GF-D8 (cell line): ENCODE measurements at regions not wholly inside any gene's neighbourhood (a gene's known extent, or its start where the extent isn't known, plus 50 kb on each side); places are given as distances from the start of the nearest gene placed in this dataset.
"Not testable (repeated sequence)": the region's sequence is repeated elsewhere in the genome, so short reads cannot be mapped to it uniquely, and the experiment has no call there.

ENCODE experiments used
- DNase-seq: peaks from one replicate; lab custom pipeline; 2025; lab: John Stamatoyannopoulos, UW

GRCh38 chr3:5476403-5476802 lies 288.9 kb downstream of the EDEM1 start:
- DNase-seq, result no peak

DNA sequence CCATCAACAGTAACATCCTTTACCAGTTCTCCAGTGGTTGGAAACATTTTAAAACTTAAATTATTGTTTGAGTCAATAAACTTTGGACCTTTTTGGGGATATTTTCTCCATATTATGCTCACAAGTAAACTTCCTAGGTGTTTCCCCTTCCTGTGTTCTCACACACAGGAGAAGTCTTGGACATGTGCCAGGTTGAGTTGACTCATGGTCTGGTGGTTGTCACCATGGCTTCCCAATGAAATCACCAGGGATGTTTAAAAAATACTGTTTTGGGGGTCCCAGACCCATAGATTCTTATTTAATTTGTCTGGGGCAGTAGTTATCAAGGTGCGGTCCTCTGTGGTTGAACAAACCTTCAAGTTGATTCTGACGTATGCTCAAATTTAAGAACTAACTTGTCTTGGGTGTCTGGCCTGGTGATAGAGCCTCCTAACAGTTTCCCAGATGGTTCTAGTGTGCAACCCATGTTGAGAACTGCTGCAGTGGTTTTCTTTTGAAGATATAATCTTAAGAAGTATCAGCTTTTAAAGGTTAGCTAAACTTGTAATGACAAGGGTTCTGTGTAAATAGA lies 291.8 kb downstream of the EDEM1 start:
- DNase-seq, result no peak

- DNase-seq, result no peak
Measured at GRCh38 chr3:5480190-5480589, 292.7 kb downstream of the EDEM1 start.

GRCh38 chr3:5485427-5485826 lies 297.9 kb downstream of the EDEM1 start:
- DNase-seq, result no peak

DNA sequence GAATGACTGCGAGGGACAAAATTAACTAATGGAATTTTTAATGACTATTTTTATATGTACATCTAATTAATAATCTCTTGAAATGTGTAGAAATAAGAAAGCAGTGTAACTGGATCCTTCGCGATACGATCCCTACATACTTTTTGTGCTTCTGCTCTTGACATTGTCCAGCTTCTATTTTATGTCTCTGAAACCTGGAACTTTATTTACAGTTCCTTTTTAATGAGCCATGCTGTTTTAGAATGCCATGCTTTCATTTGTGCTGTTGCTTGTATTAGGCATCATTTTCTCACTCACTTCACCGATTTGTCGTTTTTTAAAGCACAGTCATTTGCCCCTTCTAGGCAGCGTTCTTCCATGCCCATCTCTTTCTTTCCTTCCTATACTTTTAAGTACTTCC lies 301.3 kb downstream of the EDEM1 start:
- no peak for DNase-seq

DNA sequence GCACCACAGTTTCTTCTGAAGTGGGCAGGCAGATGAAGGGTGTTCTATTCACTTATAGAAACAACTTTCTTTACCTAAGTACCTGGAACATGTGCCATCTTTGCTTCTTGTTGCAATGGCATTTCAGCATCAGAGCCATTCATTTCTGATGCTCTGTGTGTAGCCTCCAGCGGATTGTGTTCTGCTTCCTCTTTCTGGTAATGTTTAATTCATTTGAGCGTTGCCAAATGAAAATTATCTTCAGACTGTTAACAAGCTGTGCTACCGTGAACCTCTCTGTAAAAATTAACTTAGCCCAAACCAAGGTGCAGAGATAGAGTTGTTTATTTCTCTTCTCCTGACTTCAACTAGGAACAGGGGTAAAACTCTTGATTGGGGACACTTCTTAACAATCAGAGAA lies 302.0 kb downstream of the EDEM1 start:
- DNase-seq, result no peak

- DNase-seq, result no peak
Measured at GRCh38 chr3:5494905-5495519, 307.5 kb downstream of the EDEM1 start.

DNA sequence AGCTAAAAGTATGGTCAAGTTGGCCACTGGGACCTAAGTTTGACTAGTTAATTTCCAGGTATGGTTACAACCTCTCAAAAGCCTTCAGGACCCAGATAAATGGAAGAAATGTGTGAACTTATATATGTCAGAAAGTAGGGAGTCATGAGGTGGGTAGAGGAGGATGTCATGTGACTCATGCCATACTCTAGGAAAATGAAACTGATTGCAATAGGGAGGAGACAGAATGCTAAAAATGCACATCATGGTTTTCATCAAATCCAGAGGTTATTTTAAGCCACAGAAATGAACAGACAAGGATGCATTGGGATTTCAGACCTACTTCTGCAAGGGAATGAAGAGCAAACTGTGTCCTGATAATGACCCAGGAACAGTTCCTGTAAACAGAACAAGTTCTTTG lies 310.0 kb downstream of the EDEM1 start:
- no peak for DNase-seq

DNA sequence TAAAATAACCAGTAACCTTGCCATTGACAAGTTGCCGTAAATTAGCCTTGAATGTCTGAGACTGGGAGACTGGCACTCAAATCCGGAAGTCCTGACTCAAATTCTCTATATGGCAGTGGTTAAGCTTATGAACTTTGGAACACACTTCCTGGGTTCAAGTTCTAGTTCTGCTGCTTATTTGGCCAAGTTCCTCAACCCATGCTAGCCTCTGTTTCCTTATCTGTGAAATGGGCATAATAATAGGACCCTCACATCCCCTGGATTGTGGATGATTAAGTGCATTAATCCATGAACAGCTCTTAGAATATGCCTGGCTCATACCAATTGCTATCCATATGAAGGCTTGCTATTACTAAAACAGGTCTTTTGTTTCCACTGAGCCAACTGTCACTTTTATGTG lies 311.5 kb downstream of the EDEM1 start:
- no peak for DNase-seq

DNA sequence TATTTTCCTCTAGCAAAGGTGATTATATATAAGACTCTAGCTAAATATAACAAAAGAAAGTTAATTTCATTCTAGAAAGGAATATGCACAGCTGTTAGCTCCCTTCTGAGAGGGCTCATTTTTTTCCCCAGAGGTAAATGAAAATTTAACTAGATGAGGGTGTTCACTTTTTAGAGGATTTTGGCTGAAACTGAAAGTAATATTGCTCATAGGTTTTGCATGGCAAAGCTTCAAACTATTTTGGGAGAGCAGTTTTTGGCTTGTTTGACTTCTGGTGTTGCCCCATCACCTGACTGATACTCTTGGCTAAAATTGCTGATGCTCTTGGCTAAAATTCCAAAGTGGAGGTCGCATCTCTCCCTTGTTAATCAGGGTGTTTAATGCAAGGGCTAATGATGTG lies 311.9 kb downstream of the EDEM1 start:
- DNase-seq, result no peak

DNA sequence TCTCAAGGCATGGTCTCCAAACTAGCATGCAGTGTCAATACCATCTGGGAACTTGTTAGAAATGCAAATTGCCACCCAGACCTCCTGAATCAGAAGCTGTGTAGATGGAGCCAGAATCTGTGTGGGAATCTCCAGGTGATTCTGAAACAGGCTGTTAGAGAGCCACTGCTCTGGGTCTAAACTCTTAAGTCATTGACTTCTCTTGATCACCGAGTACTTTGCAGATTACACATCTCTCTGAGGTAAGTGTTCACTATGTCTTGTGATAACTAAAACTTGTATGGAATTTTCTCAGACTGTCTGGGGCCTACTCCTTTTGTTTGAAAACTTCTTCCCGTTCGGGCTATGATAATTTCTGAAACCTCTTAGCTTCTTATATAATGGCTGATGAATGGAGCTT lies 315.6 kb downstream of the EDEM1 start:
- DNase-seq, result no peak

DNA sequence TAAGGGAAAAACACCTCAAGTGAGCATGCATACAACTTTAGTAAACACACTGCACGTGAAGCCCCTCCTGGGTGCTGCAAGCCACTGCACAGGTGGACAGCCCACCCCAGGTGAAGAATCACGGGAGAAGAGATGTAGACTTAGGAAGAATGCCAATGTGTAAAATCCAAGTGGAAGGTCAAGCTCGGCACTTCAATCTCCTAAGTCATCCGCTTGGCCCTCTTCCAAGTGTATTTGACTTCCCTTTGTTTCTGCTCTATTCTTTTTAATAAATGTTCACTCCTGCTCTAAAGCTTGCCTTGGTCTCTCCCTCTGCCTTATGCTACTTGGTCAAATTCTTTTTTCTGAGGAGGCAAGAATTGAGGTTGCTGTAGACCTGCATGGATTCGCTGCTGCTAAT lies 316.6 kb downstream of the EDEM1 start:
- DNase-seq, result no peak

GRCh38 chr3:5505163-5505562 lies 317.7 kb downstream of the EDEM1 start:
- DNase-seq, result no peak

DNA sequence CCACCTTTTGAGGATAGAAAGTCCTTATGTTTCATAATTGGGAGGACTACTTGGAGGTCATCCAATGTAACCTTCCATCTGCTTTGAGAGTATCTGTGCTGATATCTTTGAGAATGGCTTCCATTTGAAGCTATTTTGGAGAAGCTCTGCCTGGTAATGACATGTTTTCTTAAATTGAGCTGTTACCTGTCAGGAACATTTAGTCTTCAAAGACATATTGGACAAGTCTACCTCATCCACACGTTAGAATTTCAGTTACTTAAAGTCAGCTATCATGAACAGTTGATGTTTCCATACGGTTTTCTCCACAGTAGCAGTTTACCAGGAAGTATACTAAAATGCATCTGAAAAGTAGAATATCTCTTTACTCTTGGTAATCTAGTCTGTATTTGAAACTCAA lies 318.5 kb downstream of the EDEM1 start:
- DNase-seq, result no peak

DNA sequence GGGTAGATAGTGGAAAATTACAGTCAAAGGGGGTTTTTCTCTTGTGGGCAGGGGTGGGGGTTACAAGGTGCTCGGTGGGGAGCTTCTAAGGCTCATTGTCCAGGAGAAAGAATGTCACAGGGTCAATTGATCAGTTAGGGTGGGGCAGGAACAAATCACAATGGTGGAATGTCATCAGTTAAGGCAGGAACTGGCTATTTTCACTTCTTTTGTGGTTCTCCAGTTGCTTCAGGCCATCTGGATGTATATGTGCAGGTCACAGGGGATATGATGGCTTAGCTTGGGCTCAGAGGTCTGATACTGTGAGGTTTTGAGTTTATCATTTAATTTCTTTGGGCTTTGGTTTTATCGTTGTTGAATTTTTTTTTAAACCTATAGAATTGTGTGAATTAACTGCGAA lies 321.4 kb downstream of the EDEM1 start:
- DNase-seq, result not testable (repeated sequence)

GRCh38 chr3:5510300-5510699 lies 322.8 kb downstream of the EDEM1 start:
- DNase-seq, result no peak

DNA sequence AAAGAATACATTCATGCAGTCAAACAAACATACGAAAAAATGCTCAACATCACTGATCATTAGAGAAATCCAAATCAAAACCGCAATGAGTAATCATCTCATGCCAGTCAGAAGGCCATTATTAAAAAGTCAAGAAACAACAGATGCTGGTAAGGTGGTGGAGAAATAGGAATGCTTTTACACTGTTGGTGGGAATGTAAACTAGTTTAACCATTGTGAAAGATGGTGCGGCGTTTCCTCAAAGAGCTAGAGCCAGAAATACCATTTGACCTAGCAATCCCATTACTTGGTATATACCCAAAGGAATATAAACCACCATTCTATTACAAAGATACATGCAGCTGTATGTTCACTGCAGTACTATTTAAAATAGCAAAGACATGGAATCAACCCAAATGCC lies 330.4 kb downstream of the EDEM1 start:
- DNase-seq, result no peak

DNA sequence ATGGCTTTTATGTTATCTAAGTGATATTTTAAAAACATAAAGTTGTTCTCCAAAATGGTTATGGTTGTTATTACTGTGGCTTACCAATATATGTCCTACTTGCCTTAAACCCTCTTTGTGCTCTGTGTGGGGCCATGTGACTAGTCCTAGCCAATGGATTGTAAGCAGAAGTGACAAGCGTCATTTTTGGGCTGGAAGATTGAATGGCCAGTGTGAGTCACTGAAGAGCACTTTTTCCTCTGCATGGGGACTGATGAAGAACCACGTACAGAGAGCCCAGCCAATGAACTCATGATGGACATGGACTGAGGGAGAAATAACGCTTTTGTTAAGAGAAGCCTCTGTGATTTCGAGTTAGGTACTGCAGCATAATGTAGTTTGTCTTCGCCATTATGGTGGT lies 332.7 kb downstream of the EDEM1 start:
- DNase-seq, result no peak

DNA sequence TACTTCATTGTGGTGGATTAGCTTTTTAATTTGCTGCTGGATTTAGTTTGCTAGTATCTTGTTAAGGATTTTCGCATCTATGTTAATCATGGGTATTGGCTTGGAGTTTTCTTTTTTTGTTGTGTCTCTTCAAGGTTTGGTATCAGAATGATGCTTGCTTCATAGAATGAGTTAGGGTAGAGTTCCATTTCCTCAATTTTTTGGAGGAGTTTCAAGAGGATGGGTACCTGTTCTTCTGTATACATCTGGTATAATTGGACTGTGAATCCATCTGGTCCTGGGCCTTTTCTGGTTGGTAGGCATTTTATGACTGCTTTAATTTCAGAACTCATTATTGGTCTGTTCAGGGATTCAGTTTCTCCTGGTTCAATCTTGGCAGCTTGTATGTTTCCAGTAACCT lies 335.6 kb downstream of the EDEM1 start:
- no peak for DNase-seq

GRCh38 chr3:5531039-5531438 lies 343.5 kb downstream of the EDEM1 start:
- DNase-seq, result no peak

GRCh38 chr3:5531741-5532290 lies 344.3 kb downstream of the EDEM1 start:
- no peak for DNase-seq

- DNase-seq, result no peak
Measured at GRCh38 chr3:5540532-5540931, 353.0 kb downstream of the EDEM1 start.

GRCh38 chr3:5542472-5542871 lies 355.0 kb downstream of the EDEM1 start:
- no peak for DNase-seq

DNA sequence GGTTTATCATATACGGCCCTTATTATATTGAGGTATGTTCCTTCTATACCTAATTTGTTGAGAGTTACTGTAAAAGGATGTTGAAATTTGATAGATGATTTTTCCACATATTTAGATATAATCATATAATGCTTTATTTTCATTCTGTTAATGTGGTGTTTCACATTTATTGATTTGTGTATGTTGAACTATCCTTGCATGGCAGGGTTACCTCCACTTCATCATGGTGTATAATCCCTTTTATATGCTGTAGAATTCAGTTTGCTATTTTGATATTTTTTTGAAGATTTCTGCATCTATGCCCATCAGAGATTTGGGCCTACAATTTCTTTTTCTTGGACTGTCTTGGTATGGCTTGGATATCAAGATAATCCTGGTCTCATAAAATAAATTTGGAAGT lies 355.5 kb downstream of the EDEM1 start:
- no peak for DNase-seq
